GM18502 (cell line): ENCODE measurements at regions not wholly inside any gene's neighbourhood (a gene's known extent, or its start where the extent isn't known, plus 50 kb on each side); places are given as distances from the start of the nearest gene placed in this dataset.

ENCODE experiments used
- ATAC-seq: cut with Tn5 transposase; IDR thresholded peaks from one replicate; pipeline ENCODE4 v1.9.1; 2021; ENCODE audit warnings: mild to moderate bottlenecking; ENCODE audit not compliant: unreplicated experiment, poor library complexity

DNA sequence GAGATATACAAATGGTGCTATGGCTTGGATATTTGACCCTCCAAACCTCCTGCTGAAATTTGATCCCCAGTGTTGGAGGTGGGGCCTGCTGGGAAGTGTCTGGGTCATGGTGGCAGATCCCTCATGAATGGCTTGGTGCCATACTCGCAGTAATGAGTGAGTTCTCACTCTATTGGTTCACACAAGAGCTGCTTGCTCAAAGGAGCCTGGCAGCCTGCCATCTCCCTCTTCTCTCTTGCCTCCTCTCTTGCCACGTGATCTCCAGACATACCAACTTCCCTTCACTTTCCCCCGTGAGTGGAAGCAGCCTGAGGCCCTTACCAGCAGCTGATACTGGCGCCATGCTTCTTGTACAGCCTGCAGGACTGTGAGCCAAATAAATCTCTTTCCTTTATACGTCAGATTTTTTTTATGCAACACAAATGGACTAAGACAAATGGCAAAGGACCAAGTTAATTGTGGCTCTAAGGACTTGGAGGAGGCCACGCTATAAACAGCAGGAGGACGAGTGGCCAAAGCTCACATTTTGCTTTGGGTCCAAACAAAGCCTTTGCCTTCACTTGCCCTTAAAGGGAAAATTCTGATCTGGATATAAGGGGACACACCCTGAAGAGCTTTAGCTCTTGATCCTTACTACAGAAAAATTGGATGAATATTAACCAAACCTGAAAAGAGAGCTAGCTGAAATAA is 214.7 kb downstream of the SS18 start:
- ATAC-seq = no peak

- ATAC-seq = no peak
Observed at GRCh38 chr18:25873833-25874232, 216.6 kb downstream of the SS18 start.

- no peak for ATAC-seq
Observed at GRCh38 chr18:25866331-25866730, 224.1 kb downstream of the SS18 start.

DNA sequence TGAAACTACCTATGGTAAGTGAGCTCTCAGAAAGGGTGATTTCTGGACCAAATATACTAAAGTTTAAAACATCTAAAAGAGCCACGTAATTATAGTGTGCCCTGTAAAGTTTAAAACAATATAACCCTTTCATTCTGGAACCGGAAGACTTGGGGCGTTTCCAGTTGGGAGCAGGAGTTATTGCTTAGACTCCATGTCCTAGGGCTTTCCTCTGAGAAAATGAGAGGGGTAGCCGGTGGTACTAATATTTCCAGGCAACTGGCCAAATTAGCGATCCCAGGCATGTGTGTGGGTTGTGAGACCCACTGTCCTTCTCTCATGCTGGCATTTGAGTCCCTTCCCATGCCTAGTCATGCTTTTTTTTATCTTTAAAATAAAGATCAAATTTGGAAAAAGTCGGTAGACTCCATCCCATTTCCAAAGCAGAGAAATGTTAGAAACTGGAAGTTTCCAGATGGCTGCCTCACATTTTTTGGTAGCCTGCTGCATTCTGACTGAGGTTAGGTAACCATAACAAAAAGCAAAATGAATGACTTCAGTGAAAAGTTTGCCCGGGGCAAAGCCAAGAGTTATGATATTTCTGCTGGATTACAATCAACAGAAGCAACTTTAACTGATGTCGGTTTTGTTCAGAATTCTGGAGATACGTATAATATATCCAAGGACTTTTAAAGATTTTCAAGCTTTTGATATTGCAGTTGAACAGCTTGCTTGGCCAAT is 227.4 kb downstream of the SS18 start:
- no peak for ATAC-seq

DNA sequence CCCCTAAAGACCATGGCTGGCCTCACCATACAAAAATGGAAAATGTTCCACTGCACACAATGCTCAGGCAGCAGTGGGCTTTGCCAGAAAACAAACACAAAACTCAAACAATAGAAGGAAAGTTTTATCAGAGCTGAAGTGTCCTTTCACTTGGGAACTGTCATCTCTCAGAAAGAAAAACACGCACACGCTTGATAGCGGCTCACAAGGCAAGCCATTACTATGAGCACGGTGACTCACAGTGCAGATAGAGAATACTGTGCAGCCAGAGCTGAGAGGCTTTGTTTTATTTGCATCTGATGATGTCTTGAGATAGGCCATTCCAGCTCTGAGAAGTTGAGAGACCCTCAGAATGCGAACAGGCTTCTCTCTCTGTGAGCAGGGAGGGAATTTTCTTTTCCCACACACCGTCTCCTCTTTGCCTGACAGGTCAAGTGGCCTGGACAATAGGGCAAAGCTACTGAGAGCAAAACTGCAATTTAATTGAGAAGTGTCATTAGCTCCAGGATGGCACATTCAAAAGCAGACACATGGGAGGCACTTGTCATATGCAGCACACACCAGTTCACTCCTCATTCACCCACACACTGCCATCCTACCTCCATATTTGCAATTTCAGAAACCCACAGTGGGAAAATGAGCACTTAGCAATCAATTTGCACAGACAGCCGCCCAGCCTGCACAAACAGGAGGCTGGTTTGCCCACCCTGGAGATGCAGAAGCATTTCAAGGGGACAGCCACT is 236.6 kb downstream of the SS18 start:
- ATAC-seq = no peak

- ATAC-seq = no peak
Observed at GRCh38 chr18:25843791-25844190, 246.6 kb downstream of the SS18 start.

DNA sequence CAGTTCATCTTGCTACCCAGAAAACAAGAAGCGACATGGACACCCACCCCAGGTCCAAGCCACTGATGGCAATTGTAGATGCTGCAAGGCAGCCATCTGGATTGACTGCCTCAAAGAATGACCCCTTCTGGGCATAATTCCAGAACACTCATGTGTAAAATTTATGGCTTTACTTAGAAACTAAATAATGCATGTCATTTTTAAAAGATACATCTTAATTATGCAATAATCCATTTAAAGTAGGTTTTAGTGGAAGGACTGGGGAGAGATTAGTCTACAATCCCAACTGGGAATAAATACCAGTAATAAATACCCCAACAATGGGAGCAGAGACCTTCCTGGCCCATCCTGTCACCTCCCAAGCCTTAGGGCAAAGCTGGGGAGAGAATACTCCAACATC is 247.7 kb downstream of the SS18 start:
- no peak for ATAC-seq

- ATAC-seq = no peak
Observed at GRCh38 chr18:25834061-25834460, 256.4 kb downstream of the SS18 start.

DNA sequence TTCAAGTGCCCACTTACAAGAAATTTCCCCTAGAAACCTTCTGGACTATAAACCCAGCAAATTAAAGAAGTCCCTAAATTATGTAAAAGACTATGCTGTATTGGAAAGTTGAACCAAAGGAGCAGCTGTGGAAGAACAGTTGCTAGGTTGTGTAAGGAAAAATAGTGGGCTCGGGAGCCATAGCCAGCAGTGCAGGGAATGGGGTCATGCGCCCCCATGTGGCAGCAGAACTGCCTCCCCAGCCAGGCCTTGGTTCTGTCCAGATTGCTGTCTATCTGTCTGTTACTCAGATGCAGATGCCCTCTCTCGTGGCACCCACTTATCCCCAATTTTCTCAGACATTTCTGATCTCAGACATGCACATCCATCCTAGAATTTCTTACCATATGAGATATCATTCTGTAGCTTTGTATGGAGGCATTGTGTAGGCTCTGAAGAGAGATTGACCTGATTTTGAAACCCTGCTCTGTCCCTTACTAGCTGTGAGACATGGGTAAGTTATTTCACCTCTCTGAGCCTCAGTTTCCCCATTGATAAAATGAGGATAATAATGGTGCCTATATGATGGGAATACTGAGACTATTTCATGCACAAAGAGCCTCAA is 258.3 kb downstream of the SS18 start:
- peak; percentile 68 for ATAC-seq

- ATAC-seq = no peak
Observed at GRCh38 chr18:25831301-25831701, 259.1 kb downstream of the SS18 start.

DNA sequence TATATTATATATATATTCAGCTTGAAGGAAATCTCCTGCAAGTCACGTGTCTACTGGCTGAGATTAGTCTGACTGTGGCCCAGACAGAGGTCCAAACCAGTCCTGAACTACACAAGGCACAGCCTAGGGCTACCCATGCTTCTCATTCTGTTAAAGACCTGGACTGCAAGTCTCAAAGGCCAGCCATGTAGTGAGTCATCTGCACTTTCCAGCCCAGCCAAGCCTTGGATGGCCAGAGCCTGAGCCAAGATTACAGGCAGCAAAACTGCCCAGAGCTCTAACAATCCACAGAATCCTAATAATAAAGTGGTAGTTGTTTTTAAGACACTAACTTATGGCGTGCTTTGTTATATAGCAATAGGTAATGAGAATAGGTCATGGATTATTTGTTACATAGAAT is 259.6 kb downstream of the SS18 start:
- no peak for ATAC-seq

- ATAC-seq = no peak
Observed at GRCh38 chr18:25827961-25828561, 262.4 kb downstream of the SS18 start.

DNA sequence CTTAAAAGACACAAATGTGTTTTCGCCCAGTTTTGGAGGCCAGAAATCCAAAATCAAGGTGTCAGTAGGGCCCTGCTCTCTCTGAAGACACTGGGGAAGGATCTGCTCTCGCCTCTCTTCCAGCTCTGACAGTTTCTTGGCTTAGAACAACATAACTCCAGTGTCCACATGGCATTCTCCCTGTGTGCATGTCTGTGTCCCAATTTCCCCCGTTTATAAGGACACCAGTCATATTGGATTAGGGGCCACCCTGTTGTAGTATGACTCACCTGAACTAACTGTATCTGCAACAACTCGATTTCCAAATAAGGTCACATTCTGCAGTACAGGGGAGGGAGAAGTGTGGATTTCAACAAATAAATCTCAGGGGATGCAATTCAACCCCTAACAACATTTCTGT is 263.2 kb downstream of the SS18 start:
- no peak for ATAC-seq

GRCh38 chr18:25826823-25827222 is 263.6 kb downstream of the SS18 start:
- no peak for ATAC-seq

DNA sequence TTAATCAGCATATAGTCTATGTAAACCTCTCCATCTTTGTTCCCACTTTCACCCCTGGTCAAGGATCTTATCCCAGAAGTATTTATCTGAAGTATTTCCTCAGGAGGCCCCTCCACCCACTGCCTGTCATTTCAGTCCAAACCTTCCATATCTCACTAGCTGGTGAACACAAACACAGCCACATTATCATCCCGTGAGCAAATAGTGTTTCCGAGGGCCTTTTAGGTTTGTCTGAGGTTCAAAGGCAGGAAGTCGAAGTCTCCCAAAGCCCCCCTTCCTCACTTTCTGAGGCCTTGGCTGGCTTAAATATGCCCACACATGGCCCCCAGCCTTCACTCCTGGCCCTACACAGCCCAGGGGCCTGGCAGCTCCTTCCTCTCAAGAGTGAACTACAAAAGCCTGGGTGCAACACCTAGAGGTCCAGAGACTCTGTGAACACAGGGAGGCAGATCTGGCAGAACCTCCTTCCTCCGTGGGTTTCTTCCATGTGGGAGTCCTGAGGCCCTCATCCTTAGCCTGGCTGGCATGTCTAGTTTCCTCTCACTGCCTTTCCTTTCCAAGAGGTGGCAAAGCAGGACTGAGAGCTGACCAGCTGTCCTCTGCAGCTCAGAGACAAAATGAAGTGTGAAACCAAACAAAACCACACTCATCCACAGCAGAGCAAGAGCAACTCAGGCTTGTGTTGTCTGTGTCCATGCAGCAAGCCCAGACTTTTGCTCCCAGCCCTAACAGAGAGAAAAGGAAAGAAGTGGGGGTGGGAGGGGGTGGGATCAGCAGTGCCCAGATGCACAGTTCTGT is 264.2 kb downstream of the SS18 start:
- ATAC-seq = no peak

- ATAC-seq = no peak
Observed at GRCh38 chr18:25825056-25825455, 265.4 kb downstream of the SS18 start.

GRCh38 chr18:25819746-25820363 is 270.6 kb downstream of the SS18 start:
- no peak for ATAC-seq

DNA sequence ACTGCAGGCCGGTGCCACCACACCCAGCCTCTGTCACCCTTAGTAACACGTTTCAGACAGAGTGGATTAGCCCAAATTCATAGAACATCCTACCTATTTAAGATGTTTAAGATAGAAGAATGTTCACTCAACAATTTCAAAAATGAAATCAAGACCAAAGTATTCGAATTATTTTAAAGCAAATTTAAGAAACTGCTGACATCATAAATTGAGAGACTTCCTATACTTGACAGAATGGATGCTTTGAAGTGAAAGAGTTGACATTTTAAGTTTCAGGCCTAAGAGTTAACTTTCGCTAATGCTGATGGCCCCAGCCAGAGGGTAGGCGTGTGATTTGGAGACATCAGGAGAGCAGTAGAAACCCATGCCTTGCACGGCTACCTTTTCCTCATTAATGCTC is 271.9 kb downstream of the SS18 start:
- ATAC-seq = no peak

- no peak for ATAC-seq
Observed at GRCh38 chr18:25817546-25818237, 272.7 kb downstream of the SS18 start.
